Stromal cell of bone marrow (primary cell): ENCODE measurements at regions not wholly inside any gene's neighbourhood (a gene's known extent, or its start where the extent isn't known, plus 50 kb on each side); places are given as distances from the start of the nearest gene placed in this dataset.

Source experiments
- DNase-seq: peaks from one replicate; pipeline ENCODE4 v3.0.0-alpha.2; 2012; ENCODE audit warnings: low read depth

DNA sequence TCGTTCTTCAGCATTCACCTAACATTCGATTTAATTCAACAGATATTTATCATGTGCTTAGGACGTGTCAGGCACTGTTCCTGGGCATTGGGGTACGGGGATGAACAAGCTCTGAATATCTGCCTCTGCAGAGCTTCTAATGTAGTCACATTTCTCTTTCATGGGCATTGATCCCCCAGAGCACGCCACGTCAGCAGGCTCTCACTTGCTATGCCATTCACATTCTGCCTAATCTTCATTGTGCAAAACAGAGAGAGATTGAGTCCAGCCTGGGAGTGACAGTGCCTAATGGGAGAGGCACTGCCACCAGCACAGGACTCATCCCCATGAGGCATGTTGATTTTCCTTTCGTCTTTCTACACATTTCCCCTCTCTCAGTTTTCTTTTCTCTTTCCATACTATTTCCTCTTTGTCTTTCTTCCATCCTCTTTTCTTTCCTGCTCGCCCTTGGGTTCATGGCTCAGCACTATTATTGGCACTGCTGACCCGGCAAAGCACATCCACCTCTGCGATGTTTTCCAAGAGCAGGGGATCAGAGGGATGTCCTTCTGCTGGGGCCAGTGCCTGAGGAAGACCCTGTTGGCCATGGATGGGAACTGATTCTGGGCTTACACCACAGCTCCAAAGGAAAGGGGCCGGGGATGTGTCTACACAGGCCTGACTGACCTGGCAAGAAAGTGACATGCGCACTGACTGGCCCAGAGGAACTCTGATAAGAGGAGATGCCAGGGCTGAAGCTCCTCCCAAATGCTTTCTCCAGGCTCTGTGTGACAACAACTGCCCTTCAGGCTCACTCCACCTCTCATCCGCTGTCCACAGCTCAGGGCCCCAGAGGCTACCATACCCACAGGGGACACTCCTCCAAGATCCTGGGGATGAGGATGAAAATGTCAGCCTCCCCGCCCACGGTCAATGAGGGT, 195.9 kb downstream of the TOMM20 start:
- DNase-seq, result no peak

- no peak for DNase-seq
Observed at GRCh38 chr1:234932106-234932505, 196.5 kb downstream of the TOMM20 start.

DNA sequence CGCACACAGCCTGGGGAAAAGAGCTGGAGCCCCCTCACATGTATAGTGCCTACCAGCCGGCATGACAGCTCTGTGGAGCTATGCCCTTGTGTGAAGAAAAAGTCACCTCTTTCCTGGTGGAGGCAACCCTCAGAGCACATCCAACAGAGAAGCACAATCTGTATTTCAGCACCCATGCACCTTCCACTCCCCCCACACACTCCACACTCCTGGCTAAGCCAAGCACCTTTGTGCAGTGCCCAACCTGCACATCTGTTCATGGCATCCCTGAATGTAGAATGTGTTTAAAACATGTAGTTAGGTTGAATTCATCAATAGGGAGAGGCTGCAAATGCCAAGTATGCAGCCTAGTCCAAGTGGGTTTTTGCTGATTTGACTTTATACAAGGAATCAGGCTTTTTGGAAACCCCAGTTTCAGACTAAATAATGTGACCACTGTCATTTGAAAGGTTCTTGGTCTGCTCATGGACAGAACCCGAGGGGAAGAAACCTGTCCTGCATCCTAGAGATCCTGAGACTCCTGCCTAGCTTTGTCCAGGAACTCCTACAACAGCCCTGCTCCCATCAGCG, 197.1 kb downstream of the TOMM20 start:
- no peak for DNase-seq

DNA sequence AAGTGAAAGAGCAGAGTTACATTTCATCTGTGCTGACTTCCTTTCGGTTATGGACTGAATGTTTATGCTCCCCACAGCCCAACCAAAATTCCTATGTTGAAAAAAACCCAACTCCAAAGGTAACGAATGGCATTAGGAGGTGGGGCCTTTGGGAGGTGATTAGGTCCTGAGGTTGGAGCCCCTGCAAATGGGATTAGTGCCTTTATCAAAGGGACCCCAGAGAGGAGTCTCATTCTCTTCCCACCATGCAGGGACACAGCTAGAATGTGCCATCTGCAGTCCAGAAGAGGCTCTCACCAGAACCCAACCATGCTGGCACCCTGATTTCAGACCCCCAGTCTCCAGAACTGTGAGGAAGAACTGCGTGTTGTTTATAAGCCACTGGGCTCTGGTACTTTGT, 199.3 kb downstream of the TOMM20 start:
- no peak for DNase-seq

DNA sequence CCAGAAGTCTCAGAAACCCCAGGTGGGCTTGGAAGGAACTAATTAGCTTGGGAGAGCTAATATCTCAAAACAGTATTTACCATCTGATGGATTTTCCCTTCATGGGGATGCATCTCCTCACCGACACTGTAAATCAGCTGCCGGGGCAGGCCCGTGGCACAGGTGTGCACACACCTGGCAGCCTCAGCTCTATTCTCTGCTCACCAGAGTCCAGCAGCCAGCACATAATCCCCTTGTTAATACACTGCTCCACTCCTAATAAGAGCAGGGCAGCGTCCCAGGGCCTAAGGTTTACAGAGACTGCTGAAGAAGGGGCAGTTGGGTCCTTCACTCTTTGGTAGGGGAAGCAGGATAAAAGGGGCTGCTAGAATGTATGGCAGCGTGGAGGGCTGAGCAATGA, 200.0 kb downstream of the TOMM20 start:
- no peak for DNase-seq

GRCh38 chr1:234927971-234928640, 200.5 kb downstream of the TOMM20 start:
- DNase-seq, result no peak

- no peak for DNase-seq
Observed at GRCh38 chr1:234927312-234927970, 201.2 kb downstream of the TOMM20 start.

- no peak for DNase-seq
Observed at GRCh38 chr1:234926559-234927311, 201.9 kb downstream of the TOMM20 start.

DNA sequence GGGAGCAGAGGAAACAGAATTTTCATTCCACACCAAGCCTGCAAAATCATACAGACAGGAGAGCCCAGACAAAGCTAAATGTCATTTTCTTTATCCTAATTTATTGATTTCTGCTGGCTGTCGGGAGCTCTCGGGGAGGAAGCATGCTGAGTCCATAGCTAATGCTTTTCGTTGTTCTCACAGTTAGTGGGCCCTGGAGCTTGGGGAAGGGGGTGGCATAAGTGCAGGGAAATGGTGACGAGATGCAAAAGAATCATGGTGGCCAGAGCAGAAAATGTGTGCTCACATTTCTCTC, 202.4 kb downstream of the TOMM20 start:
- no peak for DNase-seq

- peak; percentile 97 for DNase-seq
Observed at GRCh38 chr1:234925440-234926263, 203.0 kb downstream of the TOMM20 start.

- DNase-seq, result no peak
Observed at GRCh38 chr1:234924450-234925355, 203.9 kb downstream of the TOMM20 start.

- DNase-seq, result no peak
Observed at GRCh38 chr1:234923626-234924025, 205.0 kb downstream of the TOMM20 start.

- no peak for DNase-seq
Observed at GRCh38 chr1:234922987-234923386, 205.7 kb downstream of the TOMM20 start.

DNA sequence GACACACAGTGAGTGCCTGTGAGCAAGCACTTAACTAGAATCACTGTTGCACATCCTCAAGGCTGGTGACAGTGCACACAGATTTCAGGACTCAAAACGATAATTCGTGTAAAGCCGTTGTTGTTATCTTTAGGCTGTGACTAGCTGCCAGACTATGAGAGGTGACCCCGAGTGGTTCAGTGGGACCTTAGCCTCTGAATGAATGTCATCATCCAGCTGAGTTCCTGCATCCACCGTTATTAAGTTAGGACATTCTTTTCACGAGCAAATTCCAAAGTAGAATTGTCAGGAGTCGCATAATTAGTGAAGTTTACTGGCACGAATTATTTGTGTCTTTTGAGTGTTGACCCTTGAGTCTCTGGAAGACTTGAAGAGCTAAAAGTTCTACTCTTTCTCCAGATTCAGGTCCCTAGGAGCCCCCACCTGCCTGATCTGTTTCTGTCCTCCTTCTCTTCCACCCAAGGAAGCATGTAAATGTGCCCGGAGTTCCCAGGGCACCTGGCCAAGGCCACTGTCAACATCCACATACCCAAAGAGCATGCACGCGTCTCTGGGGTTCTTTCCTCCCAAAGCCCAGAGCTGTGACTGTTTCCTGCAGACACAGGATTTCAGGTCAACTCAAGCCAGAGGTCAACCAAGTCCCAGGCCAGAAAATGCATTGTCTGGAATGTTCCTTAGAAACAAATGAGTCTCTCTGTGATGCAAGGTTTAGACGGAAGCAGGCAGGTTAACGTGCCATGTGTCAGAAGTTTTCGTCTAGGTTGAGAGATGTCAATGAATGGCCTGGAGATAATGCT, 207.2 kb downstream of the TOMM20 start:
- no peak for DNase-seq

GRCh38 chr1:234920843-234921140, 207.8 kb downstream of the TOMM20 start:
- DNase-seq, result no peak

- no peak for DNase-seq
Observed at GRCh38 chr1:234920136-234920842, 208.3 kb downstream of the TOMM20 start.

DNA sequence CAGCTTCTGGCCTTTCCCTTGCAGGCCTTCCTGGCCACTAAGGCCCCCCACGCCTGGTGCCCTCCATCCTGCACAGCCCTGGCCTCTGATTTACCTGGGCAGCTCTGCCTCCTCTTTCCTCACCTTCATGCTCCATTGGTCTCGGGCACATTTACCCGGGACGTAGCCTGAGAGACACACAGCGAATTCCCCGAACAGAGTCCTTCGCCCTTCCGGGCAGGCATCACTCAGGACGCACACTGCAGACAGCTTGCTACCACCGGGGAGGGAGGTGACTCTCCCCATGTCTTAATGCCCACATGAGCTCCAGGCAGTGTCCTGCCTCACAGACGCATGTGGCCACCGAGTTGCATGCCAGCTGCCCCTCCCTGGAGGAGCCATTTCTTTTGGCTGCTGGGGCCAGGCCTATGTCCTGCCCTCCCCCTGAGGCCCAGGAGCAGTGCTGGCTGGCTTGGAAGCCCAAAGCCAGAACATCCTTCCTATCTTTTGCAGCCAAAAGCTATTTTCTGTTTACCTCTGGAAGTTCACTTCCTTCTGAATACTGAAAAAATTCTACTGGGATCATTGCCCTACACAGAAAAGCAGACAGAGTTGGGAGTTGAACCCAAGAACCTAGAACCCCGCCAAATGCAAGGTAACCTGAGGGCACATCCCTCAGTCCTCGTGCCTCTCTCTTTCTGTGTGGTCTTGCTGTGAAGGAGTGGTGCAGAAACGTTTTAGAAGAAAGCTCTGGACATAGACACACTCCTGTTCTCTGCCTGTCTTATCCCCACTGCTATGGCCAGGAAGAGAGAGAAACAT, 209.5 kb downstream of the TOMM20 start:
- no peak for DNase-seq
